Epithelial cell of esophagus (primary cell): ENCODE measurements at regions not wholly inside any gene's neighbourhood (a gene's known extent, or its start where the extent isn't known, plus 50 kb on each side); places are given as distances from the start of the nearest gene placed in this dataset.
"Not testable (repeated sequence)": the region's sequence is repeated elsewhere in the genome, so short reads cannot be mapped to it uniquely, and the experiment has no call there.

Experiments used
- DNase-seq: peaks from one replicate; pipeline ENCODE4 v3.0.0; 2010; ENCODE audit warnings: low read depth
- H3K4me3 ChIP-seq: 2 replicates; pipeline ENCODE4 v1.5.1; 2011; ENCODE audit warnings: mild to moderate bottlenecking, low read length, control low read depth
- TF ChIP-seq, protein P1 (sequence below): IDR thresholded peaks from 2 replicates; pipeline ENCODE4 v1.5.1; 2011; ENCODE audit warnings: low read depth, mild to moderate bottlenecking, low read length, control low read depth, inconsistent platforms; ENCODE audit not compliant: insufficient read depth; ENCODE audit errors: missing control alignments

DNA sequence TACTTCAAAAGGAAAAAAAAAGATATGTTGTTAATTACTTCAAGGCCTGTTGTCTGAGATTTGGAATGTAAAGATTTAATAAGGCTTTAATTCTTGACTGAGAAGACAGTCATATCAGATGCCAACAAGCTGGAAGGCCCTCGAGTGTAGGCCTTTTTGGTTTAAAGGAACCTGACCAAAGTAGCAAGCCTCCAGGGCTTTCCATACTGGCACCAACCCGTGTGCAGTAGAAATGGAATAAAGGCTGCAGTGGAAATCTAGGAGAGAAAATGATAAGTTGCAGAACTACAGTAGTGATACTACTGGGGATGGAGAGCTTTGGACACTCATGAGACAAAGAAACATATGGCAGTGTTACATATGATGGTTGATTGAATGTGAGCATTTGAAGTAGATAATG is 358.0 kb downstream of the TAF11L14 start:
- TF ChIP-seq, protein P1, sequence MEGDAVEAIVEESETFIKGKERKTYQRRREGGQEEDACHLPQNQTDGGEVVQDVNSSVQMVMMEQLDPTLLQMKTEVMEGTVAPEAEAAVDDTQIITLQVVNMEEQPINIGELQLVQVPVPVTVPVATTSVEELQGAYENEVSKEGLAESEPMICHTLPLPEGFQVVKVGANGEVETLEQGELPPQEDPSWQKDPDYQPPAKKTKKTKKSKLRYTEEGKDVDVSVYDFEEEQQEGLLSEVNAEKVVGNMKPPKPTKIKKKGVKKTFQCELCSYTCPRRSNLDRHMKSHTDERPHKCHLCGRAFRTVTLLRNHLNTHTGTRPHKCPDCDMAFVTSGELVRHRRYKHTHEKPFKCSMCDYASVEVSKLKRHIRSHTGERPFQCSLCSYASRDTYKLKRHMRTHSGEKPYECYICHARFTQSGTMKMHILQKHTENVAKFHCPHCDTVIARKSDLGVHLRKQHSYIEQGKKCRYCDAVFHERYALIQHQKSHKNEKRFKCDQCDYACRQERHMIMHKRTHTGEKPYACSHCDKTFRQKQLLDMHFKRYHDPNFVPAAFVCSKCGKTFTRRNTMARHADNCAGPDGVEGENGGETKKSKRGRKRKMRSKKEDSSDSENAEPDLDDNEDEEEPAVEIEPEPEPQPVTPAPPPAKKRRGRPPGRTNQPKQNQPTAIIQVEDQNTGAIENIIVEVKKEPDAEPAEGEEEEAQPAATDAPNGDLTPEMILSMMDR, result no peak
- no peak overlapping the region for H3K4me3 ChIP-seq
- no peak for DNase-seq

DNA sequence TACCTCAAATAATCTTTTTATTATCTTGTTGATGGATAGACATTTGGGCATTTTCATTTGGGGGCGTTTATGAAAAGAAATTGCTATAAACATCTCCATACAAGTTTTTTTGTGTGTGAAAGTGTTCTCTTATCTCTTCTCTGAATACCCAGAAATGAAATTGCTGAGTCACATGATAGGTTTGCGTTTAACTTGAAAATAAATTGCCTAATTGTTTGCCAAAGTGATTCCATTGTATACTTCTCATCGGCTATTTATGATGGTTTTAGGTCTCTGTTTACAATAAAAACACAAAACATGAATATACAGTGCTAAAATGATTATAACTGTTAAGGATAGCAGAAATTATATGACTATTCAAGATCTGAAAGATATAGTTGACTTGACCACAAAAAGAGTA is 361.7 kb downstream of the TAF11L14 start:
- DNase-seq, result no peak
- no peak overlapping the region for H3K4me3 ChIP-seq
- TF ChIP-seq, protein P1, result no peak

DNA sequence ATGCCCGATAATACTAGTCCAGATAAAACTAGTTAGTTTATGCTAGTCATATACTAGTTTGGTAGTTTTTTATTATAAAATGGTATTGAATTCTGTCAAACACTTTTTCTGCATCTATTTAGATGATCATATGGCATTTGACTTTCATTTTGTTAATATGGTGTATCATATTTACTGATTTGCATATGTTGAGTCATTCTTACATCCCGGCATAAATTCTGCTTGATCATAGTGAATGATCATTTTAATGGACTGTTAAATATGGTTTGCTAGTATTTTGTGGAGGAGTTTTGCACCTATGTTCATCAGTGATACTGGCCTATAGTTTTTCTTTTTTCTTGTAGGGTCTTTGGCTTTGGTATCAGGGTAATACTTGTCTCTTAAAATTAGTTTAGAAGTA is 365.6 kb downstream of the TAF11L14 start:
- no peak for DNase-seq
- no peak overlapping the region for H3K4me3 ChIP-seq
- TF ChIP-seq, protein P1, result no peak

DNA sequence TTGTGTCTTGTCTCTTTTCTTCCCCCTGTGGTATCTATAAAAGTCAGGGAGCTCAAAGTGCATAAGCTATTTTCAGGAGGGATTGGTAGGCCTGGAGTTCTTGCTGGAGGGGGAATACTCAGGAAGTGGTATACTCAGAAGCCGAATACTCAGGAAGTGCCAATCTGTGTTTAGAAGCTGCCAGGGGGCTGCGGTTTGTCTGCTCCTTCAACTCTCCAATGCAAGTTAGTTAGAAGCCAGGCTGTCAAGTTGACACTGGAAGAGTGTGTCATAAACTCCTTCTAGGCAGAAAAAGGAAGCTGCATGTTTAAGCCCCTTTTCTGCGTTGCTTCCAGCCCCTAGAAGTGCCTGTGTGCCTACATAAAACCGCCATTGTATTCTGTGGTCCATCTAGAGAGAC is 366.5 kb downstream of the TAF11L14 start:
- no peak overlapping the region for H3K4me3 ChIP-seq
- DNase-seq, result no peak
- TF ChIP-seq, protein P1, result no peak

DNA sequence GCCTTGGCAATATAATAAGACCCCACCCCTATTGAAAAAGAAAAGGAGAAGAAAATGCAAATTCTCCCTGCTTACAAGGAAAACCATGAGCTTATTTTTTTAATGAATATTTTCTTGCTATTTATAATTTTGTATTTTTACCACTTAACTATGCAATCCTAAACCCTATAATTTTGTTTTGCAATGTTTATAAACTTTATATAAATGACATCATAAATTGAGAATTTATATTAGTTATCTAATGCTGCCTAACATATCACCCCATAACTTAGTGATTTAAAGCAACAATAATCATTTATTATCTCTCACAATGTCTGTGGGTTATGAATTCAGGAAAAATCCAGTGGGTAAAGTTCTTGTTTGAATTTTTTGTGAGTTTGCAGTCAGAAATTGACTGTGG is 369.1 kb downstream of the TAF11L14 start:
- no peak overlapping the region for H3K4me3 ChIP-seq
- TF ChIP-seq, protein P1, result no peak
- DNase-seq, result no peak

DNA sequence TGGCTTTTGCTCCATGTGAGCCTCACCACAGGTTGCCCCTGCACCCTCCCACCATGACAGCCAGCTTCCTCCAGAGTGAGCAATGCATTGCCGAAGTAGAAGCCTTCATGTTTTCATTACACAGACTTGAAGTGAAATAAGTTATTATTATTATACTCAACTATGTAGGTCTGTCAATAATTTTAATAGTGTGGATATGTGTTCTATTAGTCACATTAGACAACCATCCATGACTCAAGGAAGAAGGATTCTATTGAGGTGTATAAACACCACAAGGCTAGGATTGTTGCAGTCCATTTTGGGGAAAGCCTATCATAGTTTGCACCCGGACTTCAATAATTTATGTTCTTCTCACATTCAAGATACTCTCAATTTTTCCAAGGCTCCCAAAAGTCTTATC is 369.5 kb downstream of the TAF11L14 start:
- peak; percentile 4 for DNase-seq
- H3K4me3 ChIP-seq, result no peak overlapping the region
- TF ChIP-seq, protein P1, result no peak

DNA sequence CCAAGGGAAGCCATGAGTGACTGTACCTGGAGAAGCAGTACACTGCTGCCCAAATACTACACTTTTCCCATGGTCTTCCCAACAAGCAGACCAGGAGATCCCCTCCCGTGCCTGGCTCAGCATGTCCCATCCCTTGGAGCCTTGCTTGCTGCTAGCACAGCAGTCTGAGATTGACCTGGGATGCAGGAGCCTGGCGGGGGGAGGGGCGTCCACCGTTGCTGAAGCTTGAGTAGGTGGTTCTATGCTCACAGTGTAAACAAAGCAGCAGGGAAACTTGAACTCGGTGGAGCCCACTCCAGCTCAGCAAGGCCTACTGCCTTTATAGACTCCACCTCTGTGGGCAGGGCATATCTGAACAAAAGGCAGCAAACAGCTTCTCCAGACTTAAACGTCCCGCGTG is 372.0 kb downstream of the TAF11L14 start:
- DNase-seq, H3K4me3 ChIP-seq: not testable (repeated sequence)

DNA sequence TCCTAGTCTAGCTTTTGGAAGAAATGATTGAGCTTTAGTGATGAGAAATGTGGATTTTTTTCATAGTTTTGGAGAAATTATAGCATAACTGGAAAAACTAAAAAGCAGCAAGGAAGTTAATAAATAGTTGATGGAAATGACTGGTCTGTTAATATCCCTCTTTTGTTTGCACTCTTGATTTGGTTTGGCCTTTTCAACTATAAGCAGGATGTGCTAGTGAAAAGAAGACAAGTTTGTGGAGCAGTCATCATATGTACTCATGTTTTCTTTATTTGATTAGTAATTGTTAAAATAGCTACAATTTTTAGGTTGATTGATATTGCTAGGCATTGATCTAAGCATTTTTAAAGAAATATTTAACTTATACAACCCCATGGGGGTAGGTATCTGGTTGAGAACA is 374.7 kb downstream of the TAF11L14 start:
- no peak for DNase-seq
- no peak overlapping the region for H3K4me3 ChIP-seq
- TF ChIP-seq, protein P1, result no peak
